ENCODE measurements at regions not wholly inside any gene's neighbourhood (a gene's known extent, or its start where the extent isn't known, plus 50 kb on each side); places are given as distances from the start of the nearest gene placed in this dataset.

DNA sequence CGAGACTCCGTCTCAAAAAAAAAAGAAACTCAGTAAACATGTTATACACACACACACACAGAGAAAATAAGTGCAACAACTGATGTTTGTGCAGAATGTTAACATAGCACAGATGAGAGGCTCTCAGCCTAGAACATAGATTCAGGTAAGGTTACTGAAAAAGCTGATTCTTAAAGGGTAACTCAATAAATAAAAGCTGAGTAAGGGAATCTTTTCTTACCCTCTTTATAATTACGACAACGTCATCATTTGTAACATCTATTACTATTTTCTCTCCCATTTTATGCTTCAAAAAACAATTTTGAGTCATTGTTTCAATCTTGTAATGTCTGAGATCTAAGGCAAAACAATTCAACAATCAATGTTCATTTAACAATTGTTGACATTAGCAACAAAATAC is 644.8 kb downstream of the RFPL4B start:
- no peaks in the 10 kb centered on the region for H3K9me3 ChIP-seq
- FAIRE-seq (no peak), ATAC-seq (no peak), DNase-seq (ENCODE audit: low read depth in 1 of 2, low spot score in 1 of 2) (no peak)
- WGBS (ENCODE audit: missing lambda C conversion rate): 89% methylated on average over 4 of the region's 4 CpGs
- no peak overlapping the region for H3K27ac ChIP-seq
- no peak overlapping the region for H3K4me2 ChIP-seq
- ChIA-PET POLR2A (no interaction called here), CTCF (no interaction called here)
- TF ChIP-seq MAFK (IDR thresholded peaks at IDR 0.05; ENCODE audit: partially characterized antibody): peak; percentile 61
- TF ChIP-seq, protein P1, sequence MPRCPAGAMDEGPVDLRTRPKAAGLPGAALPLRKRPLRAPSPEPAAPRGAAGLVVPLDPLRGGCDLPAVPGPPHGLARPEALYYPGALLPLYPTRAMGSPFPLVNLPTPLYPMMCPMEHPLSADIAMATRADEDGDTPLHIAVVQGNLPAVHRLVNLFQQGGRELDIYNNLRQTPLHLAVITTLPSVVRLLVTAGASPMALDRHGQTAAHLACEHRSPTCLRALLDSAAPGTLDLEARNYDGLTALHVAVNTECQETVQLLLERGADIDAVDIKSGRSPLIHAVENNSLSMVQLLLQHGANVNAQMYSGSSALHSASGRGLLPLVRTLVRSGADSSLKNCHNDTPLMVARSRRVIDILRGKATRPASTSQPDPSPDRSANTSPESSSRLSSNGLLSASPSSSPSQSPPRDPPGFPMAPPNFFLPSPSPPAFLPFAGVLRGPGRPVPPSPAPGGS (IDR thresholded peaks at IDR 0.05): no peak
- no peak overlapping the region for H3K4me3 ChIP-seq
- H3K4me1 ChIP-seq: no peaks in the 10 kb centered on the region

DNA sequence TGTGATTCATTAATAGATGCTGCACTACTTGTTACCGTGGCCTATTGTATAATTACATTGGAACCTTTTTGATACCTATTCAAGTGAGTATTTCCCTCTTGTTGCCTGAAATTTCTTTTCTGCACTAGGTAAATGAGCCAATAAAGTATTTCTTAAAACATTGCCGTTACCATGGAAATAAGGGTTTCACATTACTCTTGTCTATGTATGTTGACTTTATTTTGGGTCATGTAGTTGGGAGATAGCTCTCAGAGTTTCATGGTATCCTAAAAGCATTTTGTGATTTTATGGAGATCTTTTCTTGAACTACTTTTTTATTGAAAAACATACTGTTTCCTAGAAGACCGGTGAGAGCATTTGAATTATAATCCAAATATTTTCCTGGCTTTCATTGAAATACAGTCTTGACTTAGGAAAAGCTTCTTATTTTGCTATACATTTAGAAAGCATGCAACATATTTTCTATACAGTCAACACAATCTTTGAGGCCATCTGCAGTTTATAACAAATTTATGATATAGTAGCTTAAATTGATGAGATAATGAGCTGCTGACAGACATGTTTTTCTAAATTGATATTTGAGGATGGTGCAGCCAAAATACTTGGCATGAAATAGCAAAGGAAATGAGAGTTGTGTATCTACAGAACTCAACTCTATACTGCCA is 650.4 kb downstream of the RFPL4B start:
- ChIA-PET CTCF (no interaction called here), POLR2A (no interaction called here)
- DNase-seq (ENCODE audit: low read depth in 1 of 2, low spot score in 1 of 2) (no peak), FAIRE-seq (no peak), ATAC-seq (no peak)
- TF ChIP-seq CBX8 (IDR thresholded peaks at IDR 0.05) (no peak), ESRRA (IDR thresholded peaks at IDR 0.05; ENCODE audit: borderline replicate concordance, low read length) (no peak), HOXB5 (CRISPR knock-in tag; IDR thresholded peaks at IDR 0.05) (no peak)
- H3K9me3 ChIP-seq: no peaks in the 10 kb centered on the region
- H3K27ac ChIP-seq: no peak overlapping the region
- 69% methylated on average over 3 of the region's 3 CpGs for WGBS (ENCODE audit: missing lambda C conversion rate)
- no peak overlapping the region for H3K4me2 ChIP-seq
- no peak overlapping the region for H3K4me3 ChIP-seq
- no peaks in the 10 kb centered on the region for H3K4me1 ChIP-seq

DNA sequence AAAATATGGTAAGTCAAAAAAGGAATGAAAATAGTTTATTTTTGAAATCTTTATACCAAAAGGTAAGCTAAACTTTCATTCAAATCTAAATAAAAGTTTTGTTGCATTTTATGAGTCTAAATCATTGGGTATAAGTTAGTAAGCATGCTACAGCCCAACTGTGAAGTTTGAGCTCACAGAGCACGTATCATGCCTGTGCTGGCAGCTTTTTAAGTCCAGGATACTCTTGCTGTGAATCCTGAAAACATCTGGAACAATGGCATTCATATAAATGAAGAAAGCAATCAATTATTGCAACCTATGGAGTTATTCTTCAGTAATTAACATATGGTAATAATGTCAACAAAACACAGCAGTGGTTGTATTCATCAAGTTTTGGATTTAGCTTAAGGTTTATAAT is 656.9 kb downstream of the RFPL4B start:
- no peaks in the 10 kb centered on the region for H3K4me1 ChIP-seq
- CTCF ChIA-PET: interaction anchor here (0.6 kb wide), 1 partner anchor 187 kb away, joined by 3 read pairs; no protein-coding TSS in a partner anchor
- no peak for DNase-seq (ENCODE audit: low read depth in 1 of 2, low spot score in 1 of 2)
- TF ChIP-seq, protein P2, sequence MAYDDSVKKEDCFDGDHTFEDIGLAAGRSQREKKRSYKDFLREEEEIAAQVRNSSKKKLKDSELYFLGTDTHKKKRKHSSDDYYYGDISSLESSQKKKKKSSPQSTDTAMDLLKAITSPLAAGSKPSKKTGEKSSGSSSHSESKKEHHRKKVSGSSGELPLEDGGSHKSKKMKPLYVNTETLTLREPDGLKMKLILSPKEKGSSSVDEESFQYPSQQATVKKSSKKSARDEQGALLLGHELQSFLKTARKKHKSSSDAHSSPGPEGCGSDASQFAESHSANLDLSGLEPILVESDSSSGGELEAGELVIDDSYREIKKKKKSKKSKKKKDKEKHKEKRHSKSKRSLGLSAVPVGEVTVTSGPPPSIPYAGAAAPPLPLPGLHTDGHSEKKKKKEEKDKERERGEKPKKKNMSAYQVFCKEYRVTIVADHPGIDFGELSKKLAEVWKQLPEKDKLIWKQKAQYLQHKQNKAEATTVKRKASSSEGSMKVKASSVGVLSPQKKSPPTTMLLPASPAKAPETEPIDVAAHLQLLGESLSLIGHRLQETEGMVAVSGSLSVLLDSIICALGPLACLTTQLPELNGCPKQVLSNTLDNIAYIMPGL (CRISPR knock-in tag; IDR thresholded peaks at IDR 0.05; ENCODE audit: borderline replicate concordance): no peak
- TF ChIP-seq EHMT2 (IDR thresholded peaks at IDR 0.05; ENCODE audit: low read depth) (no peak), MYC (IDR thresholded peaks at IDR 0.05; ENCODE audit: borderline replicate concordance, low read length) (no peak), HEYL (CRISPR knock-in tag; IDR thresholded peaks at IDR 0.05) (no peak), POLR2AphosphoS2 (conservative IDR thresholded peaks at IDR 0.05; ENCODE audit: low read length) (no peak), ZFP36 (IDR thresholded peaks at IDR 0.05; ENCODE audit: borderline replicate concordance, partially characterized antibody) (no peak), RNF2 (IDR thresholded peaks at IDR 0.05; ENCODE audit: borderline replicate concordance, low read depth) (no peak), RARB (CRISPR knock-in tag; IDR thresholded peaks at IDR 0.05) (no peak), RAD21 (conservative IDR thresholded peaks at IDR 0.05 in 1 of 2, IDR thresholded peaks at IDR 0.05 in 1 of 2) (no peak), HOXA7 (CRISPR knock-in tag; IDR thresholded peaks at IDR 0.05) (no peak), ESRRA (IDR thresholded peaks at IDR 0.05; ENCODE audit: borderline replicate concordance, low read length) (no peak), MAZ (IDR thresholded peaks at IDR 0.05; ENCODE audit: borderline replicate concordance, low read depth, low read length) (no peak), MAFK (IDR thresholded peaks at IDR 0.05; ENCODE audit: partially characterized antibody) (no peak), EHF (CRISPR knock-in tag; IDR thresholded peaks at IDR 0.05) (no peak), NFE2L2 (conservative IDR thresholded peaks at IDR 0.05; ENCODE audit: low read length) (no peak), ZC3H11A (IDR thresholded peaks at IDR 0.05) (no peak)
- TF ChIP-seq, protein P3, sequence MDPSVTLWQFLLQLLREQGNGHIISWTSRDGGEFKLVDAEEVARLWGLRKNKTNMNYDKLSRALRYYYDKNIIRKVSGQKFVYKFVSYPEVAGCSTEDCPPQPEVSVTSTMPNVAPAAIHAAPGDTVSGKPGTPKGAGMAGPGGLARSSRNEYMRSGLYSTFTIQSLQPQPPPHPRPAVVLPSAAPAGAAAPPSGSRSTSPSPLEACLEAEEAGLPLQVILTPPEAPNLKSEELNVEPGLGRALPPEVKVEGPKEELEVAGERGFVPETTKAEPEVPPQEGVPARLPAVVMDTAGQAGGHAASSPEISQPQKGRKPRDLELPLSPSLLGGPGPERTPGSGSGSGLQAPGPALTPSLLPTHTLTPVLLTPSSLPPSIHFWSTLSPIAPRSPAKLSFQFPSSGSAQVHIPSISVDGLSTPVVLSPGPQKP (IDR thresholded peaks at IDR 0.05; ENCODE audit: low read depth, low read length): no peak
- TF ChIP-seq, protein P4, sequence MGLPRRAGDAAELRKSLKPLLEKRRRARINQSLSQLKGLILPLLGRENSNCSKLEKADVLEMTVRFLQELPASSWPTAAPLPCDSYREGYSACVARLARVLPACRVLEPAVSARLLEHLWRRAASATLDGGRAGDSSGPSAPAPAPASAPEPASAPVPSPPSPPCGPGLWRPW (IDR thresholded peaks at IDR 0.05): no peak
- TF ChIP-seq, protein P5, sequence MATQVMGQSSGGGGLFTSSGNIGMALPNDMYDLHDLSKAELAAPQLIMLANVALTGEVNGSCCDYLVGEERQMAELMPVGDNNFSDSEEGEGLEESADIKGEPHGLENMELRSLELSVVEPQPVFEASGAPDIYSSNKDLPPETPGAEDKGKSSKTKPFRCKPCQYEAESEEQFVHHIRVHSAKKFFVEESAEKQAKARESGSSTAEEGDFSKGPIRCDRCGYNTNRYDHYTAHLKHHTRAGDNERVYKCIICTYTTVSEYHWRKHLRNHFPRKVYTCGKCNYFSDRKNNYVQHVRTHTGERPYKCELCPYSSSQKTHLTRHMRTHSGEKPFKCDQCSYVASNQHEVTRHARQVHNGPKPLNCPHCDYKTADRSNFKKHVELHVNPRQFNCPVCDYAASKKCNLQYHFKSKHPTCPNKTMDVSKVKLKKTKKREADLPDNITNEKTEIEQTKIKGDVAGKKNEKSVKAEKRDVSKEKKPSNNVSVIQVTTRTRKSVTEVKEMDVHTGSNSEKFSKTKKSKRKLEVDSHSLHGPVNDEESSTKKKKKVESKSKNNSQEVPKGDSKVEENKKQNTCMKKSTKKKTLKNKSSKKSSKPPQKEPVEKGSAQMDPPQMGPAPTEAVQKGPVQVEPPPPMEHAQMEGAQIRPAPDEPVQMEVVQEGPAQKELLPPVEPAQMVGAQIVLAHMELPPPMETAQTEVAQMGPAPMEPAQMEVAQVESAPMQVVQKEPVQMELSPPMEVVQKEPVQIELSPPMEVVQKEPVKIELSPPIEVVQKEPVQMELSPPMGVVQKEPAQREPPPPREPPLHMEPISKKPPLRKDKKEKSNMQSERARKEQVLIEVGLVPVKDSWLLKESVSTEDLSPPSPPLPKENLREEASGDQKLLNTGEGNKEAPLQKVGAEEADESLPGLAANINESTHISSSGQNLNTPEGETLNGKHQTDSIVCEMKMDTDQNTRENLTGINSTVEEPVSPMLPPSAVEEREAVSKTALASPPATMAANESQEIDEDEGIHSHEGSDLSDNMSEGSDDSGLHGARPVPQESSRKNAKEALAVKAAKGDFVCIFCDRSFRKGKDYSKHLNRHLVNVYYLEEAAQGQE (IDR thresholded peaks at IDR 0.05): no peak
- TF ChIP-seq, protein P6, sequence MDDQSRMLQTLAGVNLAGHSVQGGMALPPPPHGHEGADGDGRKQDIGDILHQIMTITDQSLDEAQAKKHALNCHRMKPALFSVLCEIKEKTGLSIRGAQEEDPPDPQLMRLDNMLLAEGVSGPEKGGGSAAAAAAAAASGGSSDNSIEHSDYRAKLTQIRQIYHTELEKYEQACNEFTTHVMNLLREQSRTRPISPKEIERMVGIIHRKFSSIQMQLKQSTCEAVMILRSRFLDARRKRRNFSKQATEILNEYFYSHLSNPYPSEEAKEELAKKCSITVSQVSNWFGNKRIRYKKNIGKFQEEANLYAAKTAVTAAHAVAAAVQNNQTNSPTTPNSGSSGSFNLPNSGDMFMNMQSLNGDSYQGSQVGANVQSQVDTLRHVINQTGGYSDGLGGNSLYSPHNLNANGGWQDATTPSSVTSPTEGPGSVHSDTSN (IDR thresholded peaks at IDR 0.05): no peak
- H3K4me3 ChIP-seq: no peak overlapping the region
- H3K9me3 ChIP-seq: no peaks in the 10 kb centered on the region
- H3K27ac ChIP-seq: no peak overlapping the region
- WGBS (ENCODE audit: missing lambda C conversion rate): 73% methylated on average over 1 of the region's 1 CpG
- H3K4me2 ChIP-seq: no peak overlapping the region
- FAIRE-seq: no peak
- POLR2A ChIA-PET: no interaction called here
- no peak for ATAC-seq

Data from A549 (cell line).